Activated B cell treated with CpG ODN at 0.5 μM for 24 hours (primary cell): ENCODE measurements at regions not wholly inside any gene's neighbourhood (a gene's known extent, or its start where the extent isn't known, plus 50 kb on each side); places are given as distances from the start of the nearest gene placed in this dataset.

Experiments used
- ATAC-seq: fragments of 200-7000 bp; cut with Tn5 transposase; one replicate; pipeline ENCODE4 v1.10.0; 2021; ENCODE audit warnings: low read depth, mild to moderate bottlenecking, moderate library complexity
- CTCF ChIA-PET: fragments of 350-600 bp; sonication (Branson Sonifier 250); formaldehyde crosslinking; loops from one replicate; lab custom pipeline; 2021; ENCODE audit warnings: antibody characterized with exemption; lab: Charles Lee
- POLR2A ChIA-PET: fragments of 350-600 bp; sonication (Branson Sonifier 250); formaldehyde crosslinking; loops from one replicate; lab custom pipeline; 2021; ENCODE audit warnings: antibody characterized with exemption; lab: Charles Lee
- DNase-seq: peaks from one replicate; pipeline ENCODE4 v3.0.0; 2022
- H3K27ac Mint-ChIP-seq: one replicate; pipeline ENCODE4 v1.8.0; 2020; ENCODE audit warnings: mixed read lengths
- H3K27me3 Mint-ChIP-seq: one replicate; pipeline ENCODE4 v1.8.0; 2021; ENCODE audit warnings: mixed read lengths
- H3K36me3 Mint-ChIP-seq: one replicate; pipeline ENCODE4 v1.8.0; 2021; ENCODE audit warnings: low read depth, mixed read lengths
- H3K4me1 Mint-ChIP-seq: one replicate; pipeline ENCODE4 v1.8.0; 2021; ENCODE audit warnings: mixed read lengths
- H3K4me3 Mint-ChIP-seq: one replicate; pipeline ENCODE4 v1.8.0; 2020; ENCODE audit warnings: mild to moderate bottlenecking, mixed read lengths
- H3K9me3 Mint-ChIP-seq: one replicate; pipeline ENCODE4 v1.8.0; 2020; ENCODE audit warnings: mixed read lengths
- intact Hi-C: fragments of 100-400 bp; cut with micrococcal nuclease; formaldehyde crosslinking; loops from one replicate; pipeline ENCODE4 v1.15.1; 2024
- TF ChIP-seq, protein P1 (sequence below): fragments of 200-600 bp; IDR thresholded peaks from one replicate; pipeline ENCODE4 v1.8.0; 2022; ENCODE audit warnings: antibody characterized with exemption, mild to moderate bottlenecking

DNA sequence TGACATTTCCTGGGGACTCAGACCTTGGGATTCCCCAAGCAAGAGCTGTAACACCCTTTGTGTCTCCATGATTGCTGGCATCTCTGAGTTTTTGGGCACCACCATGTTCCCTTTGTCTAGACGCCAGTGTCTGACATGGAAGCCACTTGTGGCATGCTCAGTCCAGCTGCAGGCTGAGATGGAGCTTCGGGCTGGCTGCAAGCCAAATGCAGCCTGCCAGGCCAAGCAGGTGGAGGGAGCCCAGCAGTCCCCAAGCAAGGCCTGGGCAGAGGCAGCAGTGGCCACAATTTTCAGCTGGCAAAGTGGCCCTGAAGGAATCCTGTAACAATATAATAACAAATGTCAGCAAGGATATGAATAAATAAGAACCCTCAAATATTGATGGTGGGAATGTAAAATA lies 86.2 kb upstream of the ABCB5 start:
- no peak for ATAC-seq
- CTCF ChIA-PET = no interaction called here
- intact Hi-C loops = no loop called here

DNA sequence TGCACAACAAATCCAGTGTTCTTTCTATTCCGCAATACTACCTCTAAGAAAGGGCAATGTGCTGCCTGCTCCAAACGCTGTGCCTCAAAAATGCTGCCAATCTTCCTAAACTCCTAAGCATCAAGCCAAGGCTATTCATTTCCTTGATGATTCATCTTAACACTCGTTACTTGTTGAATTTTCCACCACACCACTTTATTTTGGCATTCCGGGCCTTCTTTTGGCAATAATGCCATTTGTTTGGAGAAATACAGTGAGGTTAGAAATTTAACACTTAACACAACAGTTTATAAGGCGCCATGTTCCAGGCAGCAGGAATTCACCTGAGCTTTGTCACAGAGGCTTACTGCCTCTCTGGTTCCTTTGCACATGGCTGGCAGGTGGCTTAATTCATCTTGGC lies 82.6 kb upstream of the ABCB5 start:
- Mint-ChIP-seq H3K36me3 (no peaks in the 10 kb centered on the region), H3K27ac (no peak overlapping the region), H3K4me1 (no peaks in the 10 kb centered on the region), H3K9me3 (peaks cover 9% of the 10 kb centered on the region), H3K4me3 (no peak overlapping the region), H3K27me3 (peaks cover 2% of the 10 kb centered on the region)
- no peak for DNase-seq
- intact Hi-C loops = no loop called here
- ChIA-PET CTCF (no interaction called here), POLR2A (no interaction called here)
- TF ChIP-seq, protein P1, sequence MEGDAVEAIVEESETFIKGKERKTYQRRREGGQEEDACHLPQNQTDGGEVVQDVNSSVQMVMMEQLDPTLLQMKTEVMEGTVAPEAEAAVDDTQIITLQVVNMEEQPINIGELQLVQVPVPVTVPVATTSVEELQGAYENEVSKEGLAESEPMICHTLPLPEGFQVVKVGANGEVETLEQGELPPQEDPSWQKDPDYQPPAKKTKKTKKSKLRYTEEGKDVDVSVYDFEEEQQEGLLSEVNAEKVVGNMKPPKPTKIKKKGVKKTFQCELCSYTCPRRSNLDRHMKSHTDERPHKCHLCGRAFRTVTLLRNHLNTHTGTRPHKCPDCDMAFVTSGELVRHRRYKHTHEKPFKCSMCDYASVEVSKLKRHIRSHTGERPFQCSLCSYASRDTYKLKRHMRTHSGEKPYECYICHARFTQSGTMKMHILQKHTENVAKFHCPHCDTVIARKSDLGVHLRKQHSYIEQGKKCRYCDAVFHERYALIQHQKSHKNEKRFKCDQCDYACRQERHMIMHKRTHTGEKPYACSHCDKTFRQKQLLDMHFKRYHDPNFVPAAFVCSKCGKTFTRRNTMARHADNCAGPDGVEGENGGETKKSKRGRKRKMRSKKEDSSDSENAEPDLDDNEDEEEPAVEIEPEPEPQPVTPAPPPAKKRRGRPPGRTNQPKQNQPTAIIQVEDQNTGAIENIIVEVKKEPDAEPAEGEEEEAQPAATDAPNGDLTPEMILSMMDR = no peak
- ATAC-seq = no peak

More for the DNA sequence above, 86.2 kb upstream of the ABCB5 start:
- Mint-ChIP-seq H3K9me3 (peaks cover 14% of the 10 kb centered on the region), H3K36me3 (no peaks in the 10 kb centered on the region), H3K27ac (no peak overlapping the region), H3K27me3 (no peaks in the 10 kb centered on the region), H3K4me3 (no peak overlapping the region), H3K4me1 (no peaks in the 10 kb centered on the region)
- DNase-seq = no peak
- POLR2A ChIA-PET = no interaction called here
- TF ChIP-seq, protein P1 = no peak

DNA sequence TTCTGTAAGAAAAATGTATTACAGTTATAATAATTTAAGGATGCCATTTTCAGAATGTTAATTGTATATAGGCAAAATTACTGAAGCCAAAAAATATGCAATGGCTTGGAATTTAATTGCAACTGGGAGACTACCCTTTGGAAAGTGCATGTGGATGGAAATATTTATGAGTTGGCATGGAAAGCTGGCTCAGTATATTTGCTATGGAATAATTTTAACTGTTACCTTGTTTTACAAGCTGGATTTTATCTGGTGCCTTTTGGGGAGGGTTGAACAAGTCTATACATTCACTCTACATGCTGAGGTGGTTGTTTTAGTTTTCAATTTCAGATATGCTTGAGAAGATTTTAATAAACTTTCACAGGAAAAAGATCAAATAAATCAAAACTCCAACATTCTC lies 80.9 kb upstream of the ABCB5 start:
- Mint-ChIP-seq H3K36me3 (no peaks in the 10 kb centered on the region), H3K9me3 (no peaks in the 10 kb centered on the region), H3K27me3 (peaks cover 2% of the 10 kb centered on the region), H3K4me1 (no peaks in the 10 kb centered on the region), H3K27ac (no peak overlapping the region), H3K4me3 (no peak overlapping the region)
- intact Hi-C loops = no loop called here
- TF ChIP-seq, protein P1 = no peak
- ChIA-PET POLR2A (no interaction called here), CTCF (no interaction called here)
- no peak for DNase-seq
- ATAC-seq = no peak

DNA sequence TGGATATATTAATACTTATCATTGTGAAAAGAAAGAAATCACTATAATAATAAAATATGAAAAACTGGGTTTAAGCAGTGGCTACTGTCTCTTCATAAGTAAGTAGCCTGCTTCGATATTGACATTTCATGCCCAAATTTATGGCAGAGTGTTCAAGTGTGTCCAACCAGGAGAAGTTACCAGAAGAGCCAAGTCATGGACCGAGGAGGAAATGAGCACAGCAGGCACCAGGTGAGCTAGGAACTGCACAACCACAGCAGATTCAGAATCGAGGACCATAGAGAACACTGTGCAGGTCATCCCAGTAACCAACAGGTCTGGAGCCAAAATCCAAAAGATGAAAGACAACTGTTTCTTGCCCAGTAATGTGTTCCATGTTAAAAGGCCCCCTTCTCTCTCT lies 79.9 kb upstream of the ABCB5 start:
- TF ChIP-seq, protein P1 = no peak
- Mint-ChIP-seq H3K27me3 (peaks cover 2% of the 10 kb centered on the region), H3K9me3 (peaks cover 2% of the 10 kb centered on the region), H3K36me3 (no peaks in the 10 kb centered on the region), H3K27ac (no peak overlapping the region), H3K4me3 (no peak overlapping the region), H3K4me1 (no peaks in the 10 kb centered on the region)
- ChIA-PET POLR2A (no interaction called here), CTCF (no interaction called here)
- DNase-seq (no peak), ATAC-seq (no peak)
- intact Hi-C loops = no loop called here

DNA sequence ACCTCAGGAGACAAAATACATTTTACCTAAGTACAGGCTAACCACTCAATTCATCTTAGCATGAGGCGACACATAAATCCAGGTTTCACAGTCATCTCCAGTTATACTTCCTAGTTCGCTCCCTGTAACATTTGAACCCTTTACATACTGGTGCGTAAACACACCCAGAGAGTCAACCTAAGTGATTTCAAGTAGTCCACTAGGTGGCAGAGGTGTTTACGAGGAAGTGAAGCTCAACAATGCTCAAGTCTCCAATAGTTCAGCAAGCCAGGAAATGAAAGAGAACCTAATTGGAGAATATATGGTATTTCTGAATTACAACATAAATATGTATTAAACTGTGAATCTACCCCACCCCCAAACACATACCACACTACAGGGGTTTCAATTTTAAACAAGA lies 76.3 kb upstream of the ABCB5 start:
- H3K27me3 Mint-ChIP-seq = peaks cover 2% of the 10 kb centered on the region
- H3K36me3 Mint-ChIP-seq = no peaks in the 10 kb centered on the region
- TF ChIP-seq, protein P1 = no peak
- ChIA-PET POLR2A (no interaction called here), CTCF (no interaction called here)
- intact Hi-C loops = no loop called here
- ATAC-seq (no peak), DNase-seq (no peak)
- no peak overlapping the region for H3K4me3 Mint-ChIP-seq
- H3K4me1 Mint-ChIP-seq = no peaks in the 10 kb centered on the region
- H3K27ac Mint-ChIP-seq = no peak overlapping the region
- peaks cover 5% of the 10 kb centered on the region for H3K9me3 Mint-ChIP-seq
